Endodermal cell (in vitro differentiated cells): ENCODE measurements at regions not wholly inside any gene's neighbourhood (a gene's known extent, or its start where the extent isn't known, plus 50 kb on each side); places are given as distances from the start of the nearest gene placed in this dataset.

Experiments
- DNase-seq: peaks from one replicate; pipeline ENCODE4 v3.0.0-alpha.2; 2017
- H3K27ac ChIP-seq: 2 replicates; pipeline ENCODE4 v1.5.1; 2013; ENCODE audit warnings: mild to moderate bottlenecking, low read depth, low read length, moderate library complexity
- H3K27me3 ChIP-seq: 2 replicates; pipeline ENCODE4 v1.6.1; 2013; ENCODE audit warnings: mild to moderate bottlenecking, low read length, moderate library complexity; ENCODE audit not compliant: insufficient read depth, control insufficient read depth, poor library complexity, severe bottlenecking
- H3K36me3 ChIP-seq: 2 replicates; pipeline ENCODE4 v1.7.0; 2013; ENCODE audit warnings: mild to moderate bottlenecking, low read length, moderate library complexity; ENCODE audit not compliant: control insufficient read depth, insufficient read depth
- H3K4me1 ChIP-seq: one replicate; pipeline ENCODE4 v1.7.0; 2013; ENCODE audit warnings: low read length; ENCODE audit not compliant: control insufficient read depth, insufficient read depth
- H3K4me3 ChIP-seq: 2 replicates; pipeline ENCODE4 v1.5.1; 2013; ENCODE audit warnings: mild to moderate bottlenecking, low read length, moderate library complexity
- H3K9ac ChIP-seq: 2 replicates; pipeline ENCODE4 v1.6.1; 2013; ENCODE audit warnings: mild to moderate bottlenecking, low read length, moderate library complexity; ENCODE audit not compliant: poor library complexity, severe bottlenecking; ENCODE audit errors: extremely low read depth
- H3K9me3 ChIP-seq: 2 replicates; pipeline ENCODE4 v1.6.1; 2013; ENCODE audit warnings: mild to moderate bottlenecking, low read length, moderate library complexity; ENCODE audit not compliant: control insufficient read depth
- H3K27ac Mint-ChIP-seq: 2 replicates; pipeline ENCODE4 v1.8.0; 2020; ENCODE audit warnings: mixed read lengths
- H3K27me3 Mint-ChIP-seq: 2 replicates; pipeline ENCODE4 v1.8.0; 2021; ENCODE audit warnings: mild to moderate bottlenecking, mixed read lengths; ENCODE audit not compliant: insufficient read depth
- H3K36me3 Mint-ChIP-seq: 2 replicates; pipeline ENCODE4 v1.8.0; 2020; ENCODE audit warnings: low read depth, mixed read lengths
- H3K4me1 Mint-ChIP-seq: 2 replicates; pipeline ENCODE4 v1.8.0; 2020; ENCODE audit warnings: mixed read lengths
- H3K4me3 Mint-ChIP-seq: 2 replicates; pipeline ENCODE4 v1.8.0; 2020; ENCODE audit warnings: mild to moderate bottlenecking, moderate library complexity, mixed read lengths
- H3K9me3 Mint-ChIP-seq: 2 replicates; pipeline ENCODE4 v1.8.0; 2020; ENCODE audit warnings: mild to moderate bottlenecking, mixed read lengths
- CTCF ChIP-seq: fragments of 200-600 bp; sonication (generic); conservative IDR thresholded peaks from 2 replicates; pipeline ENCODE4 v1.5.0; 2021; ENCODE audit warnings: antibody characterized with exemption, mild to moderate bottlenecking
- WGBS, 2 experiments: methylation state at CpG; one replicate each; pipeline versions ENCODE4 v1.1.5 to v1.1.7; 2013; ENCODE audit warnings: missing lambda C conversion rate in 2 of 2, mixed read lengths in 1 of 2; ENCODE audit not compliant: insufficient coverage in 1 of 2, insufficient read length in 1 of 2; 5-methylcytosine and 5-hydroxymethylcytosine counted together

DNA sequence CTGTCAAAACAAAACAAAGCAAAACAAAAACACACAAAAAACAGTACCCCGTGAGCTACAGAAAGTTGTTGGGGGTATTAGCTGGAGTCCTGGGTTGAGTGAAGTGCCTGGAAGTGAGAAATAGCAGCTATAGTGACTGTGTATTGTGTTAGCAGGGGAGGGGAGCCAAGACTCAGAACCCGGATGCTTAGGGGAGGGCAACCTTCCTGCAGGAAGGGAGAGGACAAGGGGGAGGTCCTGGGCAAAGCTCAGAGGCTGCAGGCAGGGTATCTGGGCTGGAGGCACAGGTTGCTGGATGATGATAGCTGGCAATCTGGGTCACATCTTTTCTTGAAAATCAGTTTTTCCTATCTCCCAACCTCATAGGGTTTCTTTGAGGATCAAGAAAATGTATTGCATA lies 75.8 kb upstream of the PARD3 start:
- no peak for TF ChIP-seq CTCF
- WGBS, 2 experiments = 20 to 60% methylated on average over 1 to 2 of the region's 2 CpGs
- Mint-ChIP-seq H3K27me3 (no peaks in the 10 kb centered on the region), H3K36me3 (no peaks in the 10 kb centered on the region), H3K9me3 (no peaks in the 10 kb centered on the region), H3K4me3 (no peak overlapping the region), H3K4me1 (peaks cover 4% of the 10 kb centered on the region), H3K27ac (no peak overlapping the region)
- H3K9me3 ChIP-seq = no peaks in the 10 kb centered on the region
- peak; percentile 64 for DNase-seq
- H3K4me1 ChIP-seq = no peaks in the 10 kb centered on the region
- H3K27me3 ChIP-seq = no peaks in the 10 kb centered on the region
- no peaks in the 10 kb centered on the region for H3K36me3 ChIP-seq
- H3K27ac ChIP-seq = no peak overlapping the region
- no peak overlapping the region for H3K4me3 ChIP-seq
- no peak overlapping the region for H3K9ac ChIP-seq

- no peak overlapping the region for H3K4me3 ChIP-seq
- no peaks in the 10 kb centered on the region for H3K36me3 ChIP-seq
- no peak overlapping the region for H3K27ac Mint-ChIP-seq
- H3K9me3 ChIP-seq = no peaks in the 10 kb centered on the region
- H3K4me3 Mint-ChIP-seq = no peak overlapping the region
- no peaks in the 10 kb centered on the region for H3K4me1 ChIP-seq
- WGBS, 2 experiments = 87 to 89% methylated on average over 12 to 16 of the region's 16 CpGs
- no peak for DNase-seq
- peaks cover 4% of the 10 kb centered on the region for H3K4me1 Mint-ChIP-seq
- no peak overlapping the region for H3K27ac ChIP-seq
- H3K9me3 Mint-ChIP-seq = no peaks in the 10 kb centered on the region
- H3K9ac ChIP-seq = no peak overlapping the region
- no peak for TF ChIP-seq CTCF
- H3K36me3 Mint-ChIP-seq = no peaks in the 10 kb centered on the region
- no peaks in the 10 kb centered on the region for H3K27me3 Mint-ChIP-seq
- no peaks in the 10 kb centered on the region for H3K27me3 ChIP-seq
Measured at GRCh38 chr10:34889004-34889869, 74.1 kb upstream of the PARD3 start.

GRCh38 chr10:34886906-34887642 lies 72.0 kb upstream of the PARD3 start:
- H3K27me3 Mint-ChIP-seq = no peaks in the 10 kb centered on the region
- H3K4me1 Mint-ChIP-seq = peaks cover 4% of the 10 kb centered on the region
- H3K9me3 Mint-ChIP-seq = no peaks in the 10 kb centered on the region
- WGBS, 2 experiments = 95 to 96% methylated on average over 5 to 8 of the region's 8 CpGs
- no peaks in the 10 kb centered on the region for H3K9me3 ChIP-seq
- no peak for DNase-seq
- H3K36me3 ChIP-seq = no peaks in the 10 kb centered on the region
- H3K27ac ChIP-seq = no peak overlapping the region
- H3K4me1 ChIP-seq = no peaks in the 10 kb centered on the region
- H3K4me3 Mint-ChIP-seq = no peak overlapping the region
- H3K27me3 ChIP-seq = no peaks in the 10 kb centered on the region
- H3K4me3 ChIP-seq = no peak overlapping the region
- no peak overlapping the region for H3K27ac Mint-ChIP-seq
- H3K9ac ChIP-seq = no peak overlapping the region
- no peak for TF ChIP-seq CTCF
- H3K36me3 Mint-ChIP-seq = no peaks in the 10 kb centered on the region
